ENCODE measurements at regions not wholly inside any gene's neighbourhood (a gene's known extent, or its start where the extent isn't known, plus 50 kb on each side); places are given as distances from the start of the nearest gene placed in this dataset.
A peak's percentile ranks its signal among the peaks of the same experiment; 100 is the strongest.

- Mint-ChIP-seq H3K27ac (peak overlapping the region in 2 of 3 experiments; percentile 4 to 13; a peak in 3 of 7 replicates), H3K4me3 (no peak overlapping the region), H3K4me1 (peaks cover 27% of the 10 kb centered on the region in 2 experiments), H3K36me3 (ENCODE audit: insufficient read depth in 1 of 3, low read depth in 3 of 3) (peaks cover 2 to 5% (median 4%) of the 10 kb centered on the region in 3 experiments; a peak in 4 of 7 replicates), H3K27me3 (ENCODE audit: low read depth) (no peaks in the 10 kb centered on the region; the same call in 1 of the 2 replicates), H3K9me3 (peaks cover 7 to 8% of the 10 kb centered on the region in 2 experiments; a peak in 3 of 5 replicates)
- no peak overlapping the region for H3K14ac ChIP-seq (ENCODE audit: insufficient read depth, low read length)
- H2AFZ ChIP-seq (ENCODE audit: low read length): no peak overlapping the region
- H3K4me2 ChIP-seq (ENCODE audit: insufficient read depth, insufficient read length, low read length): no peak overlapping the region
- 100% methylated on average over 3 of the region's 6 CpGs for WGBS (ENCODE audit: extremely low coverage, insufficient read length, low lambda C conversion rate)
- H3K4me1 ChIP-seq (ENCODE audit: insufficient read depth, low read length): peaks cover 10% of the 10 kb centered on the region; the same call in 1 of the 2 replicates
- no peak for TF ChIP-seq CTCF (conservative IDR thresholded peaks at IDR 0.05)
- H3K23ac ChIP-seq (ENCODE audit: insufficient read length, low read depth, low read length): no peak overlapping the region
- H4K20me1 ChIP-seq (ENCODE audit: control insufficient read depth, insufficient read depth, insufficient read length): no peaks in the 10 kb centered on the region
- no peak overlapping the region for H4K8ac ChIP-seq (replicated peaks; ENCODE audit: insufficient read length, low read depth, low read length)
- no peaks in the 10 kb centered on the region for H3K79me2 ChIP-seq (ENCODE audit: insufficient read depth, low read length)
- no peak overlapping the region for H3K56ac ChIP-seq (ENCODE audit: insufficient read length, low read depth, low read length)
- no peak overlapping the region for H3T11ph ChIP-seq (ENCODE audit: low read length)
- H3K27me3 ChIP-seq (ENCODE audit: insufficient read depth, low read length): no peaks in the 10 kb centered on the region
- H4K5ac ChIP-seq (ENCODE audit: insufficient read length, low read depth, low read length): no peak overlapping the region
- no peak overlapping the region for H3K18ac ChIP-seq (ENCODE audit: insufficient read length, low read depth, low read length)
- H3K9me3 ChIP-seq (ENCODE audit: control insufficient read depth, low read depth, low read length): no peaks in the 10 kb centered on the region
- H3K4ac ChIP-seq (ENCODE audit: low read depth, low read length): no peak overlapping the region
- no peaks in the 10 kb centered on the region for H3K79me1 ChIP-seq (ENCODE audit: insufficient read depth, low read depth, low read length, poor library complexity, severe bottlenecking)
- H2BK20ac ChIP-seq (ENCODE audit: low read depth, low read length, poor library complexity, severe bottlenecking): no peak overlapping the region
- no peak overlapping the region for H2BK15ac ChIP-seq (ENCODE audit: low read depth, low read length)
- H4K91ac ChIP-seq (ENCODE audit: insufficient read length, low read depth, low read length): no peak overlapping the region
- DNase-seq: no peak
- no peak overlapping the region for H2BK12ac ChIP-seq (ENCODE audit: insufficient read length, low read depth, low read length)
- H3K23me2 ChIP-seq (ENCODE audit: insufficient read length, low read depth, low read length, poor library complexity, severe bottlenecking): no peaks in the 10 kb centered on the region
- H2BK120ac ChIP-seq (ENCODE audit: low read depth, low read length, poor library complexity, severe bottlenecking): no peak overlapping the region
- H2BK5ac ChIP-seq (ENCODE audit: insufficient read length, low read length): no peak overlapping the region
- H3K9ac ChIP-seq (ENCODE audit: extremely low read depth, insufficient read length, low read length): no peak overlapping the region
- no peak overlapping the region for H3K27ac ChIP-seq (ENCODE audit: insufficient read length, low read depth, low read length)
- H2AK5ac ChIP-seq (ENCODE audit: insufficient read length, low read length): no peak overlapping the region
Measured at GRCh38 chr6:163635315-163635714, 220.8 kb downstream of the QKI start.

All from H9 (cell line).